ENCODE measurements at regions not wholly inside any gene's neighbourhood (a gene's known extent, or its start where the extent isn't known, plus 50 kb on each side); places are given as distances from the start of the nearest gene placed in this dataset.

DNA sequence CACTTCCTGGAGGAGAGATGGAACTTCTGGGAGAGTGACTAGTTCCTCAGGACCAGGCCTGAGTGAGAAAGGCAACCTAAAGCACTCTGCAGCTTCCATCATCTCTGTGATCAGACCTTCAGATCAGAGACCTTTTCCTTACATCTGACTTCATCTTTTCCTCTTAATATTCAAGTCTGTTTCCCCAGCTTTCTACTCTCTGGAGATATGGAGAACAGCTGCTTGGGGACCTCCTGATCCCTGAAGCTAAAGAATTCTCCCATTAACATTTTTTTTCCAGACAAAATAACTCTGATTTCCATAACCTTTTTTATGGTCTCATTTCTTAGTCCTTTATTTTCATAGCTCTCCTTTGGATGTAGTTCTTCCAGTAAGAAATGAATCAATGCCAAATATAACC lies 133.4 kb upstream of the FNDC3A start (continued):
- TF ChIP-seq, protein P1, sequence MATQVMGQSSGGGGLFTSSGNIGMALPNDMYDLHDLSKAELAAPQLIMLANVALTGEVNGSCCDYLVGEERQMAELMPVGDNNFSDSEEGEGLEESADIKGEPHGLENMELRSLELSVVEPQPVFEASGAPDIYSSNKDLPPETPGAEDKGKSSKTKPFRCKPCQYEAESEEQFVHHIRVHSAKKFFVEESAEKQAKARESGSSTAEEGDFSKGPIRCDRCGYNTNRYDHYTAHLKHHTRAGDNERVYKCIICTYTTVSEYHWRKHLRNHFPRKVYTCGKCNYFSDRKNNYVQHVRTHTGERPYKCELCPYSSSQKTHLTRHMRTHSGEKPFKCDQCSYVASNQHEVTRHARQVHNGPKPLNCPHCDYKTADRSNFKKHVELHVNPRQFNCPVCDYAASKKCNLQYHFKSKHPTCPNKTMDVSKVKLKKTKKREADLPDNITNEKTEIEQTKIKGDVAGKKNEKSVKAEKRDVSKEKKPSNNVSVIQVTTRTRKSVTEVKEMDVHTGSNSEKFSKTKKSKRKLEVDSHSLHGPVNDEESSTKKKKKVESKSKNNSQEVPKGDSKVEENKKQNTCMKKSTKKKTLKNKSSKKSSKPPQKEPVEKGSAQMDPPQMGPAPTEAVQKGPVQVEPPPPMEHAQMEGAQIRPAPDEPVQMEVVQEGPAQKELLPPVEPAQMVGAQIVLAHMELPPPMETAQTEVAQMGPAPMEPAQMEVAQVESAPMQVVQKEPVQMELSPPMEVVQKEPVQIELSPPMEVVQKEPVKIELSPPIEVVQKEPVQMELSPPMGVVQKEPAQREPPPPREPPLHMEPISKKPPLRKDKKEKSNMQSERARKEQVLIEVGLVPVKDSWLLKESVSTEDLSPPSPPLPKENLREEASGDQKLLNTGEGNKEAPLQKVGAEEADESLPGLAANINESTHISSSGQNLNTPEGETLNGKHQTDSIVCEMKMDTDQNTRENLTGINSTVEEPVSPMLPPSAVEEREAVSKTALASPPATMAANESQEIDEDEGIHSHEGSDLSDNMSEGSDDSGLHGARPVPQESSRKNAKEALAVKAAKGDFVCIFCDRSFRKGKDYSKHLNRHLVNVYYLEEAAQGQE (IDR thresholded peaks at IDR 0.05; ENCODE audit: unreplicated experiment), result no peak
- no peak for TF ChIP-seq ZNF114 (CRISPR knock-in tag; IDR thresholded peaks at IDR 0.05)
- no peak for TF ChIP-seq CREB1 (CRISPR knock-in tag; IDR thresholded peaks at IDR 0.05; ENCODE audit: low read depth)
- no peak for TF ChIP-seq EZH2phosphoT487 (IDR thresholded peaks at IDR 0.05; ENCODE audit: unreplicated experiment)
- no peak for TF ChIP-seq JUNB (IDR thresholded peaks at IDR 0.05; ENCODE audit: unreplicated experiment)
- TF ChIP-seq ZNF331 (CRISPR knock-in tag; IDR thresholded peaks at IDR 0.05; ENCODE audit: low read depth), result no peak
- TF ChIP-seq, protein P2, sequence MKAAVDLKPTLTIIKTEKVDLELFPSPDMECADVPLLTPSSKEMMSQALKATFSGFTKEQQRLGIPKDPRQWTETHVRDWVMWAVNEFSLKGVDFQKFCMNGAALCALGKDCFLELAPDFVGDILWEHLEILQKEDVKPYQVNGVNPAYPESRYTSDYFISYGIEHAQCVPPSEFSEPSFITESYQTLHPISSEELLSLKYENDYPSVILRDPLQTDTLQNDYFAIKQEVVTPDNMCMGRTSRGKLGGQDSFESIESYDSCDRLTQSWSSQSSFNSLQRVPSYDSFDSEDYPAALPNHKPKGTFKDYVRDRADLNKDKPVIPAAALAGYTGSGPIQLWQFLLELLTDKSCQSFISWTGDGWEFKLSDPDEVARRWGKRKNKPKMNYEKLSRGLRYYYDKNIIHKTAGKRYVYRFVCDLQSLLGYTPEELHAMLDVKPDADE (IDR thresholded peaks at IDR 0.05), result no peak
- TF ChIP-seq STAT1 (IDR thresholded peaks at IDR 0.05; ENCODE audit: unreplicated experiment), result no peak
- TF ChIP-seq NANOG (IDR thresholded peaks at IDR 0.05; ENCODE audit: borderline replicate concordance), result no peak

DNA sequence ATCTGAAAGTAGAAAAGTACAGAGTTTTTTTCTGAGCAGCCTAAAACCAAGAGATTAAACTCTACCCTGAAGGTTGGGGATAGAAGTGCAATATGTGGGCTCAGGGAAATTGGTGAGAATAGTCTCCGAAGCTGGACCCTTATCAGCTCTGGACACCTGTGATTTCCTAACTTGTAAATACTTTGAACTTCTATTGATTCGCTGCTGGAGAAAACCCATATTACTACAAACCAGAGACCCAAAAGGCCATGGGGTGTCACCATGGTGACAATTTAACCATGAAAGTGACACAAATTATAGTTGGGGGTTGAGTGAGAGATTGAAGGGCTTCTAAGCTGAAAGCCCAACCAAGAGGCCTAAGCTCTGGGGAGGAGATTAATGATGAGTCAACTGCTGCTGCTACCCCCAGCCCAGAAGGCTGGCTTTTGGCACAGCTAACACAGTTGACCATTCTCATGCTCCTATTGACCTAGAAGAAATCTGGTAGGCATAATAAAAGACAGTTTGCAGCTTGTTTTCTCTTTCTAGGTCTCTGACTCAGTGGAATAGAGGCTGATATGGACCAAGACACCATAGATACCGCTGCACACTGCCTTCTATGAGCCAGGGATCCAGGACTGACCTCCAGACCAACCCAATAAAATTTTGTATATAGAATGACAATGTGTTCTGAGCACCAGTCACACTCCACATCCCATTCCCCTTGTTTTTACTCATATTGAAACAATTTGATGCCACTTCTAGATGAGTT lies 131.9 kb upstream of the FNDC3A start:
- no peak overlapping the region for H3K4me3 Mint-ChIP-seq
- Histone ChIP-seq H3F3A (replicated peaks; ENCODE audit: low read depth) (no peaks in the 10 kb centered on the region), H3K36me3 (ENCODE audit: insufficient read depth) (no peaks in the 10 kb centered on the region), H3K27ac (ENCODE audit: low read depth) (no peak overlapping the region), H2AFZ (no peak overlapping the region), H3K4me2 (no peak overlapping the region), H3K4me1 (ENCODE audit: insufficient read depth) (no peaks in the 10 kb centered on the region), H4K20me1 (replicated peaks; ENCODE audit: insufficient read depth) (no peaks in the 10 kb centered on the region), H3K4me3 (no peak overlapping the region), H3K79me2 (replicated peaks; ENCODE audit: insufficient read depth) (no peaks in the 10 kb centered on the region), H3K9me2 (ENCODE audit: insufficient read depth) (peaks cover 9% of the 10 kb centered on the region; the same call in 1 of the 2 replicates), H3K27me3 (ENCODE audit: insufficient read depth) (no peaks in the 10 kb centered on the region)
- no peak overlapping the region for H3K27ac Mint-ChIP-seq
- no peaks in the 10 kb centered on the region for H3K27me3 Mint-ChIP-seq (ENCODE audit: insufficient read depth, low read depth, poor library complexity)
- H3K36me3 Mint-ChIP-seq (ENCODE audit: low read depth), result no peaks in the 10 kb centered on the region
- H3K4me1 Mint-ChIP-seq, result peaks cover 17% of the 10 kb centered on the region
- no peak for ATAC-seq
- no peak for DNase-seq (ENCODE audit: low spot score)
- no peaks in the 10 kb centered on the region for H3K9me3 Mint-ChIP-seq
- no peak for TF ChIP-seq EZH2 (IDR thresholded peaks at IDR 0.05; ENCODE audit: low read depth, unreplicated experiment)
- TF ChIP-seq, protein P3, sequence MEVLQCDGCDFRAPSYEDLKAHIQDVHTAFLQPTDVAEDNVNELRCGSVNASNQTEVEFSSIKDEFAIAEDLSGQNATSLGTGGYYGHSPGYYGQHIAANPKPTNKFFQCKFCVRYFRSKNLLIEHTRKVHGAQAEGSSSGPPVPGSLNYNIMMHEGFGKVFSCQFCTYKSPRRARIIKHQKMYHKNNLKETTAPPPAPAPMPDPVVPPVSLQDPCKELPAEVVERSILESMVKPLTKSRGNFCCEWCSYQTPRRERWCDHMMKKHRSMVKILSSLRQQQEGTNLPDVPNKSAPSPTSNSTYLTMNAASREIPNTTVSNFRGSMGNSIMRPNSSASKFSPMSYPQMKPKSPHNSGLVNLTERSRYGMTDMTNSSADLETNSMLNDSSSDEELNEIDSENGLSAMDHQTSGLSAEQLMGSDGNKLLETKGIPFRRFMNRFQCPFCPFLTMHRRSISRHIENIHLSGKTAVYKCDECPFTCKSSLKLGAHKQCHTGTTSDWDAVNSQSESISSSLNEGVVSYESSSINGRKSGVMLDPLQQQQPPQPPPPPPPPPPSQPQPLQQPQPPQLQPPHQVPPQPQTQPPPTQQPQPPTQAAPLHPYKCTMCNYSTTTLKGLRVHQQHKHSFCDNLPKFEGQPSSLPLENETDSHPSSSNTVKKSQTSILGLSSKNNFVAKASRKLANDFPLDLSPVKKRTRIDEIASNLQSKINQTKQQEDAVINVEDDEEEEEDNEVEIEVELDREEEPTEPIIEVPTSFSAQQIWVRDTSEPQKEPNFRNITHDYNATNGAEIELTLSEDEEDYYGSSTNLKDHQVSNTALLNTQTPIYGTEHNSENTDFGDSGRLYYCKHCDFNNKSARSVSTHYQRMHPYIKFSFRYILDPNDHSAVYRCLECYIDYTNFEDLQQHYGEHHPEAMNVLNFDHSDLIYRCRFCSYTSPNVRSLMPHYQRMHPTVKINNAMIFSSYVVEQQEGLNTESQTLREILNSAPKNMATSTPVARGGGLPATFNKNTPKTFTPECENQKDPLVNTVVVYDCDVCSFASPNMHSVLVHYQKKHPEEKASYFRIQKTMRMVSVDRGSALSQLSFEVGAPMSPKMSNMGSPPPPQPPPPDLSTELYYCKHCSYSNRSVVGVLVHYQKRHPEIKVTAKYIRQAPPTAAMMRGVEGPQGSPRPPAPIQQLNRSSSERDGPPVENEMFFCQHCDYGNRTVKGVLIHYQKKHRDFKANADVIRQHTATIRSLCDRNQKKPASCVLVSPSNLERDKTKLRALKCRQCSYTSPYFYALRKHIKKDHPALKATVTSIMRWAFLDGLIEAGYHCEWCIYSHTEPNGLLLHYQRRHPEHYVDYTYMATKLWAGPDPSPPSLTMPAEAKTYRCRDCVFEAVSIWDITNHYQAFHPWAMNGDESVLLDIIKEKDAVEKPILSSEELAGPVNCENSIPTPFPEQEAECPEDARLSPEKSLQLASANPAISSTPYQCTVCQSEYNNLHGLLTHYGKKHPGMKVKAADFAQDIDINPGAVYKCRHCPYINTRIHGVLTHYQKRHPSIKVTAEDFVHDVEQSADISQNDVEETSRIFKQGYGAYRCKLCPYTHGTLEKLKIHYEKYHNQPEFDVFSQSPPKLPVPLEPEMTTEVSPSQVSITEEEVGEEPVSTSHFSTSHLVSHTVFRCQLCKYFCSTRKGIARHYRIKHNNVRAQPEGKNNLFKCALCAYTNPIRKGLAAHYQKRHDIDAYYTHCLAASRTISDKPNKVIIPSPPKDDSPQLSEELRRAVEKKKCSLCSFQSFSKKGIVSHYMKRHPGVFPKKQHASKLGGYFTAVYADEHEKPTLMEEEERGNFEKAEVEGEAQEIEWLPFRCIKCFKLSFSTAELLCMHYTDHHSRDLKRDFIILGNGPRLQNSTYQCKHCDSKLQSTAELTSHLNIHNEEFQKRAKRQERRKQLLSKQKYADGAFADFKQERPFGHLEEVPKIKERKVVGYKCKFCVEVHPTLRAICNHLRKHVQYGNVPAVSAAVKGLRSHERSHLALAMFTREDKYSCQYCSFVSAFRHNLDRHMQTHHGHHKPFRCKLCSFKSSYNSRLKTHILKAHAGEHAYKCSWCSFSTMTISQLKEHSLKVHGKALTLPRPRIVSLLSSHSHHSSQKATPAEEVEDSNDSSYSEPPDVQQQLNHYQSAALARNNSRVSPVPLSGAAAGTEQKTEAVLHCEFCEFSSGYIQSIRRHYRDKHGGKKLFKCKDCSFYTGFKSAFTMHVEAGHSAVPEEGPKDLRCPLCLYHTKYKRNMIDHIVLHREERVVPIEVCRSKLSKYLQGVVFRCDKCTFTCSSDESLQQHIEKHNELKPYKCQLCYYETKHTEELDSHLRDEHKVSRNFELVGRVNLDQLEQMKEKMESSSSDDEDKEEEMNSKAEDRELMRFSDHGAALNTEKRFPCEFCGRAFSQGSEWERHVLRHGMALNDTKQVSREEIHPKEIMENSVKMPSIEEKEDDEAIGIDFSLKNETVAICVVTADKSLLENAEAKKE (CRISPR knock-in tag; IDR thresholded peaks at IDR 0.05), result no peak
- no peak for TF ChIP-seq CREB1 (CRISPR knock-in tag; IDR thresholded peaks at IDR 0.05; ENCODE audit: low read depth)
- TF ChIP-seq, protein P2 (IDR thresholded peaks at IDR 0.05), result no peak
- no peak for TF ChIP-seq NANOG (IDR thresholded peaks at IDR 0.05; ENCODE audit: borderline replicate concordance)
- no peak for TF ChIP-seq STAT1 (IDR thresholded peaks at IDR 0.05; ENCODE audit: unreplicated experiment)
- TF ChIP-seq POLR2AphosphoS5 (IDR thresholded peaks at IDR 0.05; ENCODE audit: low read depth), result no peak
- no peak for TF ChIP-seq ZNF331 (CRISPR knock-in tag; IDR thresholded peaks at IDR 0.05; ENCODE audit: low read depth)
- TF ChIP-seq ZNF114 (CRISPR knock-in tag; IDR thresholded peaks at IDR 0.05), result no peak
